Bone marrow (tissue), 2 donors: ENCODE measurements at regions not wholly inside any gene's neighbourhood (a gene's known extent, or its start where the extent isn't known, plus 50 kb on each side); places are given as distances from the start of the nearest gene placed in this dataset.

Experiments used
- DNase-seq, 2 donors: peaks; one replicate each; lab custom pipeline; 2025; lab: John Stamatoyannopoulos, UW

DNA sequence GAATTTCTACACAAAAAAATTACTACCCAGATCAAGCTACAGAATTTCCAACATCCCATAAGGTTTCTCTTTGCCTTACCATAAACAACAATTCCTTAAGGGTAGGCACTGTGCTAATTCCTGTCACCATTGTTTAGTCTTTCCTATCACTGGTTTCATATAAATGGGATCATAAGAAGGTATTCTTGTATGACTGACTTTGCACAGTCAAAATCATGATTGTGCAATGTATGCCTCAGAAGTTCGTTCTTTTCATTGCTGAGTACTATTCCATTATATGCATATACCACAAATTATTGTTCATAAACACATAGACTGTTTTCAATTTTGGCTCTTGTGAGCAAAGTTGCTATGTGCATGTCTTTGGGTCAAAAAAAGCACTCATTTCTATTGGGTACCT lies 611.6 kb upstream of the CADM1 start:
- no peak for DNase-seq

DNA sequence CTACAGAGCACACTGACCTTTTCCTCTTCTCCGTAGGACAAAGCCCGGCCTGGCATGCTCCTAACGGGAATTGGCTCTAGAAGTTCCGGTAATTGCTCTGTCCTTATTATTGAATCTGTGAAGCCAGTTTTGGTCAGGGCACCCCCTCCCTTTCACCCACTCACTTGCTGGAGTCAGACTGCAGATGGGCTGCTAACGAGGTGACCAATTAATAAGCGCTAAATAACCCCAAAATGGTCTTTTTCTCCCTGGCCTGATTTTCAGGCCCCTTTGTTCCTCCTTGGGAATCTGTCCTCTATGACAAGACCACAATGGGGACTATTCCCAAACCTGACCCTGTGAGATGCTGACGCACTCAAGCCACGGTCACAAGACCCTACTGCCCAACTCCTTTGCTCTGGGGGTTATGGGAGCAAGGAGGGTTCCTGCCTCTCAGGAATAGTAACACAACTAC lies 610.0 kb upstream of the CADM1 start:
- DNase-seq: no peak

DNA sequence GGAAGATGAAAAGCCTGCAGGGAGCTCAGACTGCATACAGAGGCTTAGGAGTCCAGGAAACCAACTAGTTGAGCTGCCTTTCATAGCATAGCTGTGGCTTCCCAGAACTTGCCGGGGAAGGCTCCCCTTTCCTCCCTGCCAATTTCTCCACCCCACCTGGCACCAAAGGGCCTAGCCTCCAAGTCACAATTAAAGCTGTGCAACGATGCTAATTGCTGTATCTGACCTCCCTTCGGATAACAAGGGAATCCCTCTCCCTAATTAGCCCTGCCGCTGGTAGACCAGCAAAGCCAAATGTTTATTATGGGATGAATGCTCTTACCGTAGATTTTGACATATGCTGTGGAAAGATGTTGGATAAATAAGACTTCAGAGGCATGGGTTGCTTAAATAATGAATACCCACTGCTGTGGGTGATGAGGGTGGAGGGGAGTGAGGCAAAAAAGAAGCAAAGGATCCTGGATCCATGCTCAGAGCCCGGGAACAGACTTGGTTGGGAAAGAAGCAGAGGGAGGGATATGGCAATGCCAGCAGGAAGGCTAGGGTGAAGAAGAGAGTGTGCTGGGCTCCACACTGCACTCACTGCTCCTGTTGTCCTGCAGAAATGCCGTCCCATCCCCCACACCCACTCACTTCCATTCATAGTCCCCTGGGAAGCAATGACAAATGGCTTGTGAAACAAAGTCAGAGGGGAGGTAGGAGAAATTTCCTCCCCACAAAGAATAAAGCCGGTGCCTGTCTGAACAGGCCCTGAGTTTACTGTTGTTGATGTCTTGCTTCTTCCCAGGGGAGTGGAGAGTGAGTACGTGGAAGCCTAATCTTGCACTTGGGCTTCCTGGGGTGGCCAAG lies 608.1 kb upstream of the CADM1 start:
- no peak for DNase-seq

DNA sequence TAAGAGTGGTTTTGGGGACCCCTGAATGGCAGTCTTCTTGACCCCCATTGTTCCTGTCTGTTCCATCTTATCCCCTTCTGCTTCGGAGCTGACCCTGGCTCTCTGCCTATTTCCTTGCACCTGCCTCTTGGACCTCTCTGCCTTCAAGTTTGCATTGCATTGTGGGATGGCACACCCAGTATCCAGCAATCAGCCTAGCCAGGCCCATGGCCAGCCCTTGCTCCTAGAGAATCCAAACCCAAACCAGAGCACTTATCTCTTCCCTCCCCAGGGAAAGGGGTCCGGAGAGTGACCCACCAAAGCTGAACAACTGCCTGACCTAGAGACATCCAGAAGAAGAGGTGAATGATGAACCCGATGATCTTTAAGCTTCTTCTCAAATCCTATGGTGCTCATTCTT lies 607.3 kb upstream of the CADM1 start:
- no peak for DNase-seq

DNA sequence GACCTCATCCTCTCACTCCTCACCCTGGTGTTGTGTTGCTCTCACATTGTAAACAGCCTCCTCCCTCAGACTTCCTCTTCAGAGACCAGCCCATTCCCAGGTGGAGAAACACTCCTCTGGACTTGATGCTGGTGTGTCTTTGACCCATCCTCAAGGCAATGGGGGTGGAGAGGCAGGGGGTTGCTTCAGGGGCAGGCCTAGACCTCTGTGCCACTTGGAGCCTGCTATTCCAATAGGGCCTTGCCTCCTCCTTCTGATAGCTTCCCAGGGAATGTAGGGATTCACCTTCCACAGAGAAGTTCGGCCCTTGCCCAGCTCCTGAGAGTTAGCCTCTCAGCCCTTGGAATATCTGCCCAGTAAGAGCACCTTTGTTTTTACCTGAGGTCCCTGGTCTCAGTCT lies 606.6 kb upstream of the CADM1 start:
- no peak for DNase-seq

DNA sequence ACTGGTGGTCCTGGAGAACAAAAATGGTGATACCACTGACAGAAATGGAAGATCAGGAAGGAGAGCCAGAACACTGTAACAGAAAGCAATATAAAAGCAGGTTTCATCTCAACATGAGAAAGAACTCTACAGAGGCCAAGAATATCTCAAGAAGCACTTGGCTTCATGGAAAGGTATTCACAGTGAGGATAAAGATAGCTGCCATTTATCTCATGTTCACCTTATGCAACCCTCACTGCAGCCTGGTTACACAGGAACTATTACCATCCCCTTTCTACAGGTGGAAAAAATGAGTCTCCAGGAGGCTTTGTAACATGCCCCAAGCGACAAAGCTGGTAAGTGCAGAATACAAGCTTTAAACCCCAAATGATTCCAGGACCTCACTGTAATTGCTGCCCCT lies 606.1 kb upstream of the CADM1 start:
- DNase-seq: no peak

DNA sequence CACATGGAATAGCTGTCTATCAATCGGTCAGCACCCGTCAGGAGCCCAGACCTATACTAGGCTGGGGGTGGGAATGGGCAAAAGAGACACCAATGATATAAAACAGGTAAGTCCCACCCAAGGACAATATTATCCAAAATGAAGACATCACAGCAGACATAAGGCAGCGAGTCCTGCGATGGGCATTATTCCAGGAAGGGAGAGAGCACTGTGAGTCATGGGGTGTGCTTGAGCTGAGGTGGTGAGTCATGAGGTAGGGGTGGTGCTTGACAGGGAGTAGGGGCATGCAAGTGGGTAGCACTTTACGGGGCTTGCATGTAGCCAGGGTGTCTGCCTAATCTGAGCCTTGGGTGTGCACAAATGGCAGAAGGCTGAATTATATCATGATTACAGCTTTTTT lies 605.0 kb upstream of the CADM1 start:
- no peak for DNase-seq

DNA sequence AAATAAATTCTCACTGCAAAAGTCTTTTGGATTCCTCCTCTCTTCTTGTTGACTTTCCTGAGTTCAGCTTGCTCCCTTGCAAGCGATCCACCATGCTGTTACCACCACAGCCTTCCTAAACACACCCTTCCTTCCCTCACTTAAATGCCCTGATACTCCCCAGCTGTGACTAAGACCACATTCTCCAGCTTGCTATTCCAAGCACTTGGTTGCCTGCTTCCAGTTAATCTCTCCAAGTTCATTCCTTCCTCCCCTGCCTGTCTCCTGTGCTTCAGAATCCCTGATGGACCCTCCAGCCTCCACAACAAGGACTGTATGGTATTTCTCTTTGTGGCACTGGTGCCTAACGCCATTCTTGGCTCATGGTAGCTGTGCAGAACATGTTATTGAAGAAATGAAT lies 603.9 kb upstream of the CADM1 start:
- DNase-seq: no peak

DNA sequence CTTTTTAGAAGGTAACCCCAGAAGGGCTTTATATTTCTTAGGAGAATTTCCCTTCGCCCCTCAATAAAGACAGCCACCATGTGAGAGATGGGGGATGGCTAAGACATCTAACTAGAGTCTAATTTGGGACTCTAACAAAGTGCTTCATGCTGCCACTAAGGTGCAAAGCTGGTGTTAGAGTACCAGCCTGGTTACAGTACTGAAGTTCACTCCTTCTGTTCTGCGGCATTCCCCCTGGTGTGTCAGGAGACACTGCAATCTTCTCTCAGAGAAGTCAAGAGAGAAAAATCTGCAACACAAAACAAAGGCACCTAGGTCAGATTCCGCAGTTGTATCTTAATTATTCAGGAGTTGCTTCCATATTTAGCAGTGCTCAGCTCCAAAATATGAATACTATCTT lies 603.0 kb upstream of the CADM1 start:
- DNase-seq: no peak

DNA sequence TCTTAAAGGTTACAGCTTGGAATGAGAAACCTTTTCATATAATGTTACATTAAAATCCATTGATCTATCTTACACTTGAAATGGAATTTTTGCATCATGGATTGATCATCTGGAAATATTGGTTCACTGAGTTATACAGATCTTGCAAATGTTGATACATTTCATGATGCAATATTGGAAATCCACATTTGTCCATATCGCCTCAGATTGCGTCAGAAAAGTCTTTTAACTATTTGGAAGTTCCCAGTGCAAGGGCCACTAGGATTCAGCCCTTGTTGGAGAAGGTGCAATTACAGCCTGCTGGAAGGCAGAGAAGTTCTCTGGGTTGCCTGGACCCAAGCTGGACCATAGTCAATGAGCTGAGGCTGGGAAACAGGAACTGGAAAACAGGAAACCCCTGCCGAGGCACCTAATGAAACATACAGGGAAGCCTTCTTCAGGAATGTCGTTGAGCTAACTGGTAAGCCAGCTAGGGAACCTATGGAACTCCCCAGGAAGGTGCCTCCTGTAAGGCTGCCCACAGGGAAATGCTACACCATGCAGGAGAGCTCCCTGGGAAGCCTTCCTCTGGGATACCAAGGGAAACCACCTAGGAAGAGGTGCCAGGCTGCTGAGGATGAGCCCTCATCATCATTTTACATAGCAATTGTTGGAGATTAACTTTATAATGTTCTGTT lies 600.4 kb upstream of the CADM1 start:
- no peak for DNase-seq

DNA sequence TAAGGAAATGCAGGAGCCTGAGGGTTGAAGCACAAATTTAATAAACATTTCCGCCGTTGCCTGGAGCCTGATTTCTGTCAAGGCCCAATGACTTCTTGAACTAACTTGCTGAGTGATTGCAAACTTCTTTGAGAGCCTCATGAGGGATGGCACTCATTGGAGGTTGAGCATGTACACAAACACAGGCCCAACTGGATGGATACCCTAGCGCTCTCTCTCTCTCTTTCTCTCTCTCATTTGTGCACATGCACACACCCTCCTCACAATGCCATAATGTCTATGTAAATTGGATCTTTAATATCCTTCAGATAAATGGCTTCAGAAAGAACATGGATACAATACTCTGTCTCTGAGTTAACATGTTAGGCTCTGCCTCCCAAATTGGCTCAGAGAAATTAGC lies 597.7 kb upstream of the CADM1 start:
- no peak for DNase-seq

DNA sequence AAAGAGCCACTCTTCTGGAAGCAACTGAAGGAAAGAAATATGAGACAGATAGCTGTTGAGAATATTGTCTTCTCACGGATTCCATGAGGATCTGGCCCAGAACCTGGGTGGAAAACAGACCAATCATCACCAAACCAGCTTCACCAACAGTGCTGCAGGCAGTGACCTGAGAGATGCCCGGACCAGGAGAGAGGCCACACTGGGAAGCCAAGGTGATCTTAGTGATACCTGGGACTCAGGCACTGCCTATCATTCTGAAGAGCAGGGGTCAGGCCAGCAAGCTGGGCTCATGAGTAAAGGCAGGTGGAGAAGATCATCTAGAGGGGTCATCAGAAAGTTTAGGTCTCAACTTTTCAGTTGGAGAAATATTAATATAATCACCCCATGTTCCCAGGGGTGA lies 595.8 kb upstream of the CADM1 start:
- no peak for DNase-seq

DNA sequence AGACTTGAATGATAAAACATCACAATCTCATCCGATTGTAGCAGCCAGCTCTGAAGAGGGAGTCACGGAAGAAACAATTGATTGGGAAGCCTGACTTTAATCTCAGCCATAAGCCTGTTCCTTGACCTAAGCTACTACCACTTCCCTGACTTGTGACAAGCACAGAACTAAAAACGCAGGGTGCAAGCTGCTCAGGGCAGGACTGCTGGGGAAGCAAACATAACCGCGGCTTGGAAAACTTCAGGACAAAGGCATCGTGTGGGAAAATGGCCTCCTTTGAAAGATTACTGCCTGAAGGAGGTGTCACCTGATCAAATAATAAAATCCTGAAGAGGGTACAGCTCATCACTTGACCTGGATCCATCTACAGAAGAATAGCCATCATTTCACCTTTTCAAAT lies 595.3 kb upstream of the CADM1 start:
- no peak for DNase-seq

DNA sequence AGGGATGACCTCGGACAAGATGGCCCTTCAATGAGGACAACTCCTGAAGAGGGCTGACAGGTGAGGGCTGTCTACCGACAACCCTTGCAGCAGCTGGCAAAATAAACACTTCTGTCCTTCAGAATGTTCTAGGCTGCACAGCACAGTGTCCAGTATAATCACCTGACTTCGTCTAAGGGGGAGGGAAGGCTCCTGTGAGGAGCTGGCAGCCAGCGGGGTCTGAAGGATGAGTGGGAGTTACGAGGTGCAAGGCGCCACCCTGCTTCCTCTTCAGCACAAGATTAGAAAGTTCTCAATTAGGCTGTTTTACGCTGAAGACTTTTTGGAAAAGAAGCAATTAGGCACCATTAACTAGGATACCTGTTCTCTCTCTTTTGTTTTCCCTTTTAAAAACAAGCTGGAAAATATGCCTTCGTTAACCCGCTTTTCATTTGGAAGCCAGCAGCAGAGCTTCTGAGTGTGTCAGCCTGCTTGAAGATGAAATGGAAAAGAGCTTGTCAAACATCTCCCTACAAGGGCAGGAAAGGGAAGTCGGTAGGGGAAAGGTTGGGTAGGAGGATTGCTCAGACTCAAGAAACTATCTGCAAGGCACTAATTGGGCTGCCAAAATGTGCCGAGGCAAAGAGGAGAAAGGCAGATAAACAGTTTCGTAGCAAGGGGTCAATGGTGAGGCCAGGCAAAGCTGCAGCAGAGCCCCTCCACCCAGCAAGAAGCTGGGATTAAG lies 592.2 kb upstream of the CADM1 start:
- no peak for DNase-seq

DNA sequence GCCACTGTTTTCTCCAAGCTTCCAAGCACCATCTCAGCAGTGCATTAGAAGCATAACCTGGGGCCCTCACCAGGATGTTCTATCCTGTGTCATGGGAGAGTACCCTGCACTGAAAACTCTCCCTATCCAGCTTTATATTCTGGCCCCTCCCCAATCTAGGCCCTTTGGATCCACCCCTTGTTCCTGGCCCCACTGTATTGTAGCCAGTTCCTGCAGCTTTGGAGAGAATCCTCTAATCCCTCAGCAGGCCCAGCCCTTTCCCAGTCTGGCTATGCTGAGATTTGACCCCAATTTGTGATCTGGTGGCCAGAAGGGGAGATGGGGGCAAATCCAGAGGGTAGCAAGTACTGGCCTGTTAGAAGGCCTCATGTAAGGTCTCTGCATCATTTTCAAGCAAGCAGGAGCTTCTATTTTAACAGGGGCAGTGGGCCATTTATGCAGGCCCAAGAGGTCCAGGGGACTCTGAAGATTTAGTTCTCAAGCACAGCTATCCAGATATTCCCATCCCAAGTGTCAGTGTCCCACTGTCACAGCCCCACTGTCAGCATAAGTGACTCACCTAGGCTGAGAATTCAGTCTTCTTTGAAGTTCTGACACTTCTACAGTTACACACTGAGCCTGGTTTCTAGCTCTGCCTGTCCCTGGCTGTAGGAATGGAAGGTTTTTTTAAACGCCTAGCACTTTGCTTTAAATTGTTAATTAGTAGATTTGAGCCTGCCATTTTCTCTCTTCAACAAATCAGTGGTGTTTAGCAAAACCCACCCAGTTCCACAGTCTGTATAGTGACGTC lies 589.5 kb upstream of the CADM1 start:
- DNase-seq: no peak

DNA sequence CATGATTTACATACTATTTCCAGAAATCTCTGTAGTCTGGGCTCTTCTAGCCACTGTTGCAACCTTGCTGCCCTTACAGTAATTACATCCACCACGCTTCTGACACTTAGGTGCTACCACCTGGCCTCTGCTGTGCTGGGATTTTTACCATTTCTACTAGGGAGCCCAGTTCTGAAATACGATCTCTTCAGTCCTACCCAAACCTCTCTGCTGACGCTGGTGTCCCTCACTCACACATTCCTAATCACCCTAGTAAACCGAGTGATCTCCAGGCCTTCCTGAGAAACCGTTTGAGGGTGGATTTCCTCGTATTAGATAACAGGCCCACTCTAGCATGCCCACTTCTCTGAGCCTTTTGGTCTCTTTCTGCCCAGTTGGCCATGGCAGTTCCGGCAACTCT lies 588.9 kb upstream of the CADM1 start:
- DNase-seq: no peak

DNA sequence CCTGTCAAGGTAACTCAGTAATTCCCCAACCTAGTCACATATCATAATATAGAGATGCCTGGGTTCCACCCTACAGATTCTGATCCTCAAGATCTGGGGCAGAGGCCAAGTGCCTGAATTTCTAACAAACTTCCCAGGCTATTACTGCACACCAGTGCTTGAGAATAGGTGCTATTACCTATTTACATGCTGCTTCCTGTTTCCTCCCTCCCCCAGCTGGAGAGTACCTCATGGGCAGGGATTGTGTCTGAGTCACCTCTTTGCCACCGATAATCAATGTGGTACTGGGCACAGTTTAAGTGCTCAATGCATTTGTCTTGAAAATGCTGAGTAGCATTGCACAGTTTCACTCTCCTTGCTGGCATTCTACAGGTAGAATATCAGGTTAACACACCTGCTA lies 582.2 kb upstream of the CADM1 start:
- DNase-seq: no peak

DNA sequence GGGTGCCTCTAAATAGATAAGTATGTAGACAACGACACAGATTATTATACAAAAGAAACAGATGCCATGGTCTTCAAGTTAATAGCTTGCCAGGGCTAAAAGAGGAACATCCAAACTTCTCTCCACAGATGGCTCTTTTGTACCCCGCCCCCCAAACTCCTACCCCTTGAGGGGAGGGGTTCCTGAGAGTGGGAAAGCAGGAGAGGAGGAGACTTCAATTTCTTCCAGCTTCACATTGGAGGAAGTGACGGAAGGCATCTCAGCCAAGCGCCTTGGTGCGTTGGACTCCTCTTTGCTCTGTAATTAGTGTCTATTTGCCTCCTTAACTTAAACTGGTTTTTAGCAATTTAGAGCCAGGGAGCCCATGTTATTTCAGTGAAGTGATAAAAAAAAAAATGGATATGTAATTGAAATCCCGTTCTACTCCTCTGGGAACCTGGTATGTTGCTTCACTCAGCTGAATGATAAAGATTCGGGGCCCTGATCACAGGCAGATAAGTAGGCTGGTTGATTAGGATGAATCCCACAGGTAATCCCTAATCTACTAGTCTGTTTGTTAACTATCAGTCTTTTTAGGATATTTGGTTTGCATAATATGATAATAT lies 580.9 kb upstream of the CADM1 start:
- DNase-seq: no peak

DNA sequence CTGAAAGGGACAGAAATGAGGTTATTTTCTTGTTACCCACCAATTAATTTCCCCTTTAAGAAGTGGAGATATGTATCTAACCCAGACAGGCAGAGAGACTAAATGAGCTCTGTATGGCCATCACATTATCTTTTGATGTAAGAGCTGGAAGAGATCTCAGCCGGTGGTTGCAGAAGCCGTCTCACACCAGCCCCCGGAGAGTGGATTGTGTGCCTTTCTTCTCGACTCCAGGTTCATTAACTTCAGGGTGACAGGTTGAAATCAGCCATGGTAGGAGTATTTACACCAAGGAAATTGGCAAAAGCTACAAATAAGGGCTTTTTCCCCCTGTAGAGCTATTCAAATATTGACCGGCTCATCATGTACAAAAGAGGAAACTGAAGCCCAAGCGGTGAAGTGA lies 580.3 kb upstream of the CADM1 start:
- DNase-seq: no peak

DNA sequence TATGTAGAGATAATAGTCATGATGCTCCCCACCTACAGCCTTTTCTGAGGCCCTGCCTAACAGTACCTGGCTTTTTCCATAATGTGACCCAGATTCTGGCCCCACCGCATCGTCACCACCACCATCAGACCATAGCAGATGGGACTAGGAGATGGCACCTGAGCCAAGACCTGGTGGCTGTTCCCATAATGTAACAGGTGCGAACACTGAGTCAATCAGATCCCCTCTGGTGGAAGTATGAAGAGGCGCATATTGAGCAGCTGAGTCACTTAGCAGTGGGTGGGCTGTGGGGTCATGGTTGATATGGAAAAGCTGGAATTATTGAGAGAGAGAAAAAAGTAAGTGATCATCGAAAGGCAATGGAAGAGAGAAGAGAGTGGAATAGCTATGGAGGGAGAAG lies 578.0 kb upstream of the CADM1 start:
- no peak for DNase-seq

DNA sequence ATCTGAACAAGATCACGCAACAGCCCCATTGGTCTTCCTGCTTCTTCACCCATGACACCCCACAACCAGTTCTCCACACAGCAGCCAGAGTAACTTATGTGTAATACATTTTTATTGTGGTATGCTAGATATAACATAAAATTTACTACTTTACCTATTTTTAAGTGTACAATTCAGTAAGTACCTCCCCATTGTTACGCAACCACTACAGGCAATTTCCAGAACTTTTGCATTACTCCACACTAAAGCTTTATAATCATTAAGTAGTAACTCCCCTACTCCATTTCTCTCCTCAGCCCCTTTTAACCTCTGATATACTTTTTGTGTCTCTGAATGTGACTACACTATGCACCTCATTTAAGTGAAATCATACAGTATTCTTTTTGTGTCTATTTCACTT lies 575.4 kb upstream of the CADM1 start:
- DNase-seq: no peak

DNA sequence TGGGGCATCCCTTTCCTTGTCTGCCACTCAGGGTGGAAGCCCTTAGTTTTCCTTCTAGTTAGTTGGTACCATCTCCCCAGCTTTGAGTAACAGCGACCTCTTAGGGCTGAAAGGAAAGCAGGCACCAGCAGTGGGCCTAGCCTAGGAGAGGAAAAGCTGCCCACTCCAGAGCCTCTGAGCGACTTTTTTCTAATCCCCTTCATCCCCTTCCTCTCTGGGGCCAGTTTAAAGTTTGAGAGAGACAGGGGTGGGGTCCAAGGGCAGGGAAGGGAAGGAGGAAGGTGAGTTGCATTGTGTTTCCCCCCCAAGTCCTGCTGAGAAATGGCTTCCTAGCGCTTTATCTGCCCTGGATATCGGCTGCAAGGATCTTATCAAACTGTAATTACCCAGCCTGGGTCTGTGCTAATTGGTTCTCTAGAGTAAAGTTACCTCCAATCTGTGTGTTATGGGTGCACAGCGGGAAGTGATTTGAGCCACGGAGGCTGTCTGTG lies 573.9 kb upstream of the CADM1 start:
- DNase-seq: no peak
